ENCODE measurements at regions not wholly inside any gene's neighbourhood (a gene's known extent, or its start where the extent isn't known, plus 50 kb on each side); places are given as distances from the start of the nearest gene placed in this dataset. TPM values are rescaled to one million over a fixed set of nuclear protein-coding genes. Genes with fewer than 3 reads are reported as not detected.

DNA sequence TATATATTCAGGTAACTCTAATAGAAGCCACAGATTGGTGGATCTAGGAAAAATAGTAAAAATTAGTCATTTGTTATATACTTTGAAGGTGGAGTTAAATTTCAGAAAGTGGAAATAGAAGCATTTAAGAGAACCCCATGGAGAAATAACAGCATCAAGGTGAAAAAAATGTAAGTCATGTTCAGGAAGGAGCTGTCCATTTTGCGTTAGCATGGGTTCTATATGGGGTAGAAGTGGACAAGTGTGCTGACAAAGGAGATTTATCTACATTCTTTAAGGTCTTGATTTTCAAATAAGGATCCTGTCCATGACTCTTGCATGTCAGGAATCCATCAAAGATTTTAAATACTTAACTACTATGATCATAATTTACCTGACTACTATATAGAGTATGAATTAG is 50.2 kb upstream of the ROBO1 start:
- peaks cover 3 to 7% (median 5%) of the 10 kb centered on the region in 4 donors for H3K9me3 ChIP-seq (ENCODE audit: control insufficient read depth in 4 of 4, low read length in 3 of 4)
- H3K9ac ChIP-seq (ENCODE audit: low read depth in 1 of 2, low read length in 2 of 2), result no peak overlapping the region
- H3K4me3 ChIP-seq (ENCODE audit: low read depth in 1 of 3, low read length in 3 of 3), result no peak overlapping the region
- H3K36me3 ChIP-seq (ENCODE audit: control insufficient read depth in 4 of 4, insufficient read depth in 3 of 4, low read depth in 1 of 4, low read length in 3 of 4), result no peaks in the 10 kb centered on the region
- WGBS, result 75% methylated on average over 1 of the region's 1 CpG
- no peaks in the 10 kb centered on the region for H3K4me1 ChIP-seq (ENCODE audit: control insufficient read depth in 4 of 4, insufficient read depth in 4 of 4, low read length in 3 of 4)
- H3K27ac ChIP-seq (ENCODE audit: low read depth in 1 of 2, low read length in 2 of 2), result no peak overlapping the region
- no peak for DNase-seq (ENCODE audit: low spot score)
- H3K27me3 ChIP-seq (ENCODE audit: control insufficient read depth in 4 of 4, insufficient read depth in 4 of 4, low read length in 3 of 4), result no peaks in the 10 kb centered on the region
- TF ChIP-seq RAD21 (IDR thresholded peaks at IDR 0.05) (no peak), TAF1 (conservative IDR thresholded peaks at IDR 0.05) (no peak), NR2F2 (IDR thresholded peaks at IDR 0.05) (no peak), HNF4A (conservative IDR thresholded peaks at IDR 0.05) (no peak), SP1 (IDR thresholded peaks at IDR 0.05) (no peak), FOXA2 (IDR thresholded peaks at IDR 0.05) (no peak), YY1 (IDR thresholded peaks at IDR 0.05) (no peak), ZBTB33 (IDR thresholded peaks at IDR 0.05) (no peak), HNF4G (IDR thresholded peaks at IDR 0.05) (no peak), EGR1 (IDR thresholded peaks at IDR 0.05; ENCODE audit: low read depth in 2 of 2) (no peak), GABPA (IDR thresholded peaks at IDR 0.05 in 1 of 2, conservative IDR thresholded peaks at IDR 0.05 in 1 of 2) (no peak)
- TF ChIP-seq, protein P1, sequence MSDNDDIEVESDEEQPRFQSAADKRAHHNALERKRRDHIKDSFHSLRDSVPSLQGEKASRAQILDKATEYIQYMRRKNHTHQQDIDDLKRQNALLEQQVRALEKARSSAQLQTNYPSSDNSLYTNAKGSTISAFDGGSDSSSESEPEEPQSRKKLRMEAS (IDR thresholded peaks at IDR 0.05), result no peak
- TF ChIP-seq, protein P2, sequence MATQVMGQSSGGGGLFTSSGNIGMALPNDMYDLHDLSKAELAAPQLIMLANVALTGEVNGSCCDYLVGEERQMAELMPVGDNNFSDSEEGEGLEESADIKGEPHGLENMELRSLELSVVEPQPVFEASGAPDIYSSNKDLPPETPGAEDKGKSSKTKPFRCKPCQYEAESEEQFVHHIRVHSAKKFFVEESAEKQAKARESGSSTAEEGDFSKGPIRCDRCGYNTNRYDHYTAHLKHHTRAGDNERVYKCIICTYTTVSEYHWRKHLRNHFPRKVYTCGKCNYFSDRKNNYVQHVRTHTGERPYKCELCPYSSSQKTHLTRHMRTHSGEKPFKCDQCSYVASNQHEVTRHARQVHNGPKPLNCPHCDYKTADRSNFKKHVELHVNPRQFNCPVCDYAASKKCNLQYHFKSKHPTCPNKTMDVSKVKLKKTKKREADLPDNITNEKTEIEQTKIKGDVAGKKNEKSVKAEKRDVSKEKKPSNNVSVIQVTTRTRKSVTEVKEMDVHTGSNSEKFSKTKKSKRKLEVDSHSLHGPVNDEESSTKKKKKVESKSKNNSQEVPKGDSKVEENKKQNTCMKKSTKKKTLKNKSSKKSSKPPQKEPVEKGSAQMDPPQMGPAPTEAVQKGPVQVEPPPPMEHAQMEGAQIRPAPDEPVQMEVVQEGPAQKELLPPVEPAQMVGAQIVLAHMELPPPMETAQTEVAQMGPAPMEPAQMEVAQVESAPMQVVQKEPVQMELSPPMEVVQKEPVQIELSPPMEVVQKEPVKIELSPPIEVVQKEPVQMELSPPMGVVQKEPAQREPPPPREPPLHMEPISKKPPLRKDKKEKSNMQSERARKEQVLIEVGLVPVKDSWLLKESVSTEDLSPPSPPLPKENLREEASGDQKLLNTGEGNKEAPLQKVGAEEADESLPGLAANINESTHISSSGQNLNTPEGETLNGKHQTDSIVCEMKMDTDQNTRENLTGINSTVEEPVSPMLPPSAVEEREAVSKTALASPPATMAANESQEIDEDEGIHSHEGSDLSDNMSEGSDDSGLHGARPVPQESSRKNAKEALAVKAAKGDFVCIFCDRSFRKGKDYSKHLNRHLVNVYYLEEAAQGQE (IDR thresholded peaks at IDR 0.05), result no peak

Small RNAs in the stretch of these regions (small RNA-seq; reads per million reads assigned to genes)
- not detected for gene AC108740.1
